ENCODE measurements at regions not wholly inside any gene's neighbourhood (a gene's known extent, or its start where the extent isn't known, plus 50 kb on each side); places are given as distances from the start of the nearest gene placed in this dataset.
"Not testable (repeated sequence)": the region's sequence is repeated elsewhere in the genome, so short reads cannot be mapped to it uniquely, and the experiment has no call there.

DNA sequence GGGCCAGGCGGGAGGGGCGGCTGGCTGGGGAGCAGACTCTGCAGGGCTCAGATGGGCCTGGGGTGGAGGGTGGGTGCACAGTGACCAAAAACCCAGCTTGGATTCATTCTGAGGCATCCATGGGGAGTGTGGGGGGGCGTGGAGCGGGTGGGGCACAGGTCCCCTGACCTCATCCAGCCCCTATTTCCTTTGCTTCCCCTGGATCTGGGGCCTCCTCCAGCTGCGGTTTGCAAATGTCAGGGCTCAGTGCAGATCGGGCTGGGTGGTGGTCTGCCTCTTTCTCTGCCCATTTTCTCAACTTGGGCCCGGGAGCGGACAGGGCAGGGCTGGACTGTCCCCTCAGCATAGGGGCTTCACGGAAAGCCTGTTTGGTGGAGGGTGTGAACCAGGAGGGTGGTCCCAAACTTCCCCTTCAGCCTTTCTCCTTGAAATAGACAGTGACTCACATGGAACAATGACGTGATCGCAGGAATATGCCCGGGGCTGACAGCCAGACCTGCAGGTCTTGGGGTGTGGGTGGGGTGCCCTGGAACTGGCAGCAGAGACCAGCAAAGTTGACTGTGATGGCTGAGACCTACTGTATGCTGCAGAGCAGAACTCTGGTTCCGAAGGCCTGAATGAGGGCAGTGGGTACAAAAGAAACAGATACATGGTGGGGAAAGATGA, 72.9 kb upstream of the PODXL start:
- DNase-seq = no peak

GRCh38 chr7:131628634-131629033, 72.2 kb upstream of the PODXL start:
- DNase-seq = no peak

GRCh38 chr7:131627735-131628190, 71.3 kb upstream of the PODXL start:
- no peak for DNase-seq

DNA sequence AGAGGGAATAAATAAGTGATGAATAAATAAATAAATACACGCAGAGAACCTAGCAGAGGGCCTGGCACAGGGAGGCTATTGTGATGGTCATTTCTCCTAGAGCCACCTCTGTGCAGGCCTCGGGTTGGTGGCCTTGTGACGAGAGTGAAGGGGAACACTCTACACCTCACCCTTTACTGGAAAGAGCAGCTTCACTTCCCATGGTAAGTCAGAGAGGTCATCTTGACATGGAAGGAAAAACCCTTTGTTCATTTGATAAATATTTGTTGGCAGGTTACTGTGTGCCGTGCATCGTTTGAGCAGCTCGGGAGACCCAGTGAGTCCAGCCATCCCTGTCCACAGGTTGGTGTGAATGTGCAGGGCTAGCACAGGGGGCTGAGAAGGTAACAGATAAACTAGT, 70.2 kb upstream of the PODXL start:
- DNase-seq = no peak

DNA sequence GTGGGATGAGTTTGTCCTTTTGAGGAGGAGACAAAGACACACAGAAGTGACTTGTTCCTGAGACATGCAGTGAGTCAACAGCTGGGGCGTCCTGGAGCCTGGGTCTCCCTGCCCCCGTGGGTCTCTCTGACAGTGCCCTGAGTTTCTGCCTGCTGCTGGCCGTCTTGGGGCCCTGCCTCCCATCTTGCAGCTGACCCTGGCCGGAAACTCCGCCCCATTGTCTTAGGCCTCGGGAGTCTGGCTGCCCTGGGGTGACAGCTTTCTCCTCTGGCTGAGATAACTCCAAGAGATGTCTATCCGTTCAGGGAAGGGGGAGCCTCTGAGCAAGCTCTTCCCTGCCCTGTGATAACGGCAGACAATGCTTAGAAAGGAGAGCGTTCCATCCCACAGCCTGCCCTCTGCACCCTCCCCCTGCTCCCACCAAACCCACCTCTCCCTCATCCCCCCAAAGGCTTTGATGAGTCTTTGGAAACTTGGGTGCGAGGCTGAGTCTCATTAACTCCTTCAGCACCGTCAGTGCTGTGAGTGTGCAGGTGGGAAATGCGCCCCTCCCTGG, 69.5 kb upstream of the PODXL start:
- DNase-seq = peak; percentile 21 to 55 (median 36)

GRCh38 chr7:131625345-131625744, 68.9 kb upstream of the PODXL start:
- DNase-seq = not testable (repeated sequence)

DNA sequence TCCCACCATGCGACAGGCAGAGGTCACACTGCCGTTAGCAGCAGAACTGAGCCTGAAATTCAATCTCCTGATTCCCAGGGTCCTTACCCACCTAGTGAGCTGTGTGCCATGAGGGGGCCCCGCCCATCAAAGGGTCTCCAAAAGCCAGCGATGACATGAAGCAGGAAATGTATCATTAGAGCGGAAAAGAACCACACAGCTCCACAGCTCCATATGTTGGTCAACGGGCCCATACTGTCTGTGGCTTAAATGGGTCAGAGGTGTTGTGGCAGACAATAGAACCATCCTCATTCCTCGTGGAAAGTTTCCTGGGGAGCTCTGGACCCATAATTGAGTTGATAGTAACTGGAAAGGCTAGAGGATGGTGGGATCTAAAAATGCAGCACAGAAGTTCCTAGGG, 68.1 kb upstream of the PODXL start:
- DNase-seq = no peak

GRCh38 chr7:131623154-131623553, 66.7 kb upstream of the PODXL start:
- no peak for DNase-seq

GRCh38 chr7:131621652-131622051, 65.2 kb upstream of the PODXL start:
- DNase-seq = no peak

DNA sequence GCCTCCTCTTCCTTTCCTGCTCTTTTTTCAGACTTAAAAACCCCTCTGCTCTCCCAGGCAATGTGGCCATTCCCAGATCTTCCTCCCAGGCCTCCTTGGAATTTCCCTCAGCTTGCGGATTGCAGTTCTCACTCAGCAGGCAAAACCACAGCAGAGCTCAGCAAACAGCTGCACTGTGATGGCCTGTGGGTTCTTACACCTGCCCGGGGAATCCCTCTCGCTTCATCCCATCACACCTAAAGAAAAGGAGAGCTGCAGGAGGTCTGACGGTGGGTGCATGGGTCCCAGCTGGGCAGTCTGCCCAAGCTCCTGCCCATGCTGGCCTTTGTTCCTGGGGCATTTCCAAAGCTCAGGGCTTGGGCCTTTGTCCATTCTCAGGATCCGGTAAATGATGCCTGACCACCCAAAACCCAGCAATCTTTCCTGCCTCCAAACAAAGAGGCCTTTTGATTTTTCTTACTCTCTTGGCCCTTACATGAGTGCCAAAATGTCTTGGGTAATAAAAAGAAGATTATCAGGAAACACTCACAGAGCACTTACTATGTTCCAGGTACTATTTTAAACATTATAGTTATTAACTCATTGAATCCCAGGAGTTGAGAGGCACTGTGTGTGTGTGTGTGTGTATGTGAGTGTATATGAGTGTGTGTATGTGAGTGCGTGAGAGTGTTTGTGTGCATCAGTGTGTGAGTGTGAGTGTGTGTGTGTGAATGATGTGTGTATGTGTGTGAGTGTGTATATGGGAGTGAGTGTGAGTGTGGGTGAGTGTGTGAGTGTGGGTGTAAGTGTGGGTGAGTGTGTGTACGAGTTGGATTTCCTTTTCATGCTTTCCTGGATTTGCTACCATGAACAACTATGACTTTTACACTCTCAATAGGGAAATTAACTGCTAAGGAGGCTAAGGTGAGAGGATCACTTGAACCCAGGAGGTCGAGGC, 64.5 kb upstream of the PODXL start:
- no peak for DNase-seq

DNA sequence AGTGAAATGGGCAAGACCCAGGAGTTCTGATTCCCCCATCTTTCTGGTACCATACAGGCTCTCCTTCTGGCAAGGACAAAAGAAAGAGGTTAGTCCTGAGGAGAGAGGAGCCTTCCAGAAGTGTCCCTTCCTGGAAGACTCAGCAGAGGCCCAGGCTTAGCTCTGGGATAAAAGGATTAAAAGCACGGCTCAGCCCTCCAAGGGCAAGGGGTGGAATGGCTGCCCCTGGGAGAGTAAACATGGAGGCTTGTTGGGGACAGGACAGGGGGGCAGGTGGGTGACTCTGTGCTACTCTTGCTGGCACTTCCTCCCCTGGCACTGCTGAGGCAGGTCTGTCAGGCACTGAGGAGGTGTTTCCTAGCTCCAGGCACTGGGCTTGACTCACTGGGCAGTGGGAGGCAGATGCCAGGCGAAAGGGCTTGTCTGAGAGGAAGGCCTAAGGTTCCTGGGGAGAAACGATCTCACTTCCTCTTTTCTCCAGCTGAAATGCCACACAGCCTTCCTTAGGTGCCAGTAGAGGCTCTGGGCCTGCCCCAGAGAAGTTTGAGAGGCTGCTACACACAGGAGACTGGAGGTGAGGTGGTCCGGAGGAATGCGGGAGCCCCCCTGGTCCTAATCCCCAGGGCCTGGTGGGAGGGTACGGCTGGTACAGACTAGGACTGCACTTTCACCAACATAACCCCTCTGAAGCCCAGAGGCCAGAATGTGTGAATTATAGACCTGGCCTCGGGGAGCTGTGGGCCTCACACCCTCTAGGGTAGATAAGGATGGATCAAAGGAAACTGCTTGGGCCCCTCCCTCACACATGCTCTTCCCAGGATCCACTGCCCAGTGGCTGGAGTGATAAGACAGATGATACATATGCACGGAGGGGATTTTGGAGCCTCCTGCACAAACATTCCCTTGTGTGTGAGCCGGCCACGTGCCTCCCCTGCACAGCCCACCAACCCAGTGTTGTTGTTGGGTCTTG, 63.2 kb upstream of the PODXL start:
- DNase-seq = peak; percentile 82 to 94 (median 90)

- DNase-seq = no peak
These were observed 62.0 kb upstream of the PODXL start for GRCh38 chr7:131618391-131618790.

DNA sequence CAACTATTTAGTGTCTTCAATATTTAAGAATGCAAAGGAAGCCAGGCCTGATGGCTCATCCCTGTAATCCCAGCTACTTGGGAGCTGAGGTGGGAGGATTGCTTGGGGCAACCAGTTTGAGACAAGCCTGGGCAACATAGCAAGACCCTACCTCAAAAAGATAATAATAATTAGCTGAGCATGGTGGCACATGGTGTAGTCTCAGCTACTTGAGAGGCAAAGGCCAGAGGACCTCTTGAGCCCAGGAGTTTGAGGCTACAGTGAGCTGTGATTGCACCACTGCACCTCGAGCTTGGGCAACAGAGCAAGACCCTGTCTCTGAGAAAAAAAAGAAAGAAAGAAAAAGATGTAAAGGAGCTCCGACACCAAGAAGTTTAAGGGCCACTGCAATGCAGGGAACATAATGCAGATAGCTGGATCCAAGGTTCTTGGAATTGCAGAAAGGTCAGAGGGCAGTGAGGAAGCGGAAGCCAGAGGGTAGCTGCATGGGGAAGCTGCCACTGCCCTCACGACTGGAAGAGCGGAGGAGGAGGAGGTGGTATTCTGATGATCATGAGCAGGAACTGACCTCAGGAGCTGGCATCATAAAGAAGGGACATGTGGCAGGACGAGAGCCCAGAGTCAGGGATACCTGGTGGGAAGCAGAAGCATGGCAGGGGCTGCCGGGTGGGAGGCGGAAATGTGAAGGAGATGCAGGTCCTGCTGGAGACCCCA, 60.2 kb upstream of the PODXL start:
- DNase-seq = peak; percentile 40 to 70 (median 64)

DNA sequence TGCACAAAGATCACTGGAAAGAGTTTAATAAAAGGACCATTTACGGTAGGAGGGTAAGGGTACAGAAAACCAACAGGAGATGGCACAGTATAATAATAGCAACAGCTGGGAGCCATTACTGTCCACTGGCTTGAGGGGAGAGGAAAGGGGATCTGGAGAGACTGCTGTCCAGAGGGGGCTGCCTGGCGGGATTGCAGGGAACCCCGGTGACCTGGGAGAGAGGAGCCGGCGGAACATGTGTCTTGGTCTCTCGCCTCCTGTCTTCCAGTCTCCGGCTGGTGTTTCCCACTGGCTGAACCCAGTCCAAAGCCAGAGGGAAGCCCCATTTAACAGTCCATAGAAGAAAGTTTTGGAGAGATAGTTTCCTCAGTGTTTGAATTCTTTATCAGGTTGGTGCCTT, 57.5 kb upstream of the PODXL start:
- no peak for DNase-seq

GRCh38 chr7:131610007-131610406, 53.6 kb upstream of the PODXL start:
- no peak for DNase-seq

- DNase-seq = no peak
These were observed 51.7 kb upstream of the PODXL start for GRCh38 chr7:131608116-131608500.

GRCh38 chr7:131607291-131608115, 51.1 kb upstream of the PODXL start:
- no peak for DNase-seq

- peak in 2 of 4 experiments; percentile 15 to 23 for DNase-seq
These were observed 50.2 kb upstream of the PODXL start for GRCh38 chr7:131606346-131607290.

Data from suppressor macrophage (primary cell).